Activated T-cell treated with anti-CD3 and anti-CD28 coated beads for 48 hours (primary cell): ENCODE measurements at regions not wholly inside any gene's neighbourhood (a gene's known extent, or its start where the extent isn't known, plus 50 kb on each side); places are given as distances from the start of the nearest gene placed in this dataset.

ENCODE experiments used
- DNase-seq: peaks from one replicate; pipeline ENCODE4 v3.0.0-alpha.2; 2020; ENCODE audit warnings: low read depth

- no peak for DNase-seq
Observed at GRCh38 chr16:73350707-73351452, 303.0 kb upstream of the ZFHX3 start.

GRCh38 chr16:73347500-73348375, 299.8 kb upstream of the ZFHX3 start:
- DNase-seq, result no peak

GRCh38 chr16:73339821-73340220, 291.9 kb upstream of the ZFHX3 start:
- no peak for DNase-seq

GRCh38 chr16:73337373-73338296, 289.7 kb upstream of the ZFHX3 start:
- no peak for DNase-seq

- DNase-seq, result no peak
Observed at GRCh38 chr16:73329358-73330286, 281.7 kb upstream of the ZFHX3 start.

- no peak for DNase-seq
Observed at GRCh38 chr16:73326770-73327470, 279.0 kb upstream of the ZFHX3 start.

GRCh38 chr16:73326221-73326620, 278.3 kb upstream of the ZFHX3 start:
- no peak for DNase-seq

GRCh38 chr16:73323880-73324279, 276.0 kb upstream of the ZFHX3 start:
- DNase-seq, result no peak

GRCh38 chr16:73322856-73323255, 274.9 kb upstream of the ZFHX3 start:
- no peak for DNase-seq

GRCh38 chr16:73321853-73322252, 273.9 kb upstream of the ZFHX3 start:
- DNase-seq, result no peak

GRCh38 chr16:73319737-73320136, 271.8 kb upstream of the ZFHX3 start:
- DNase-seq, result no peak

- DNase-seq, result no peak
Observed at GRCh38 chr16:73319261-73319660, 271.3 kb upstream of the ZFHX3 start.

- no peak for DNase-seq
Observed at GRCh38 chr16:73317321-73317857, 269.5 kb upstream of the ZFHX3 start.

GRCh38 chr16:73315645-73316044, 267.7 kb upstream of the ZFHX3 start:
- no peak for DNase-seq

GRCh38 chr16:73313950-73314349, 266.0 kb upstream of the ZFHX3 start:
- no peak for DNase-seq

- DNase-seq, result no peak
Observed at GRCh38 chr16:73311857-73312723, 264.2 kb upstream of the ZFHX3 start.

- no peak for DNase-seq
Observed at GRCh38 chr16:73308771-73309170, 260.8 kb upstream of the ZFHX3 start.

- DNase-seq, result no peak
Observed at GRCh38 chr16:73306901-73307413, 259.0 kb upstream of the ZFHX3 start.
